ENCODE measurements at regions not wholly inside any gene's neighbourhood (a gene's known extent, or its start where the extent isn't known, plus 50 kb on each side); places are given as distances from the start of the nearest gene placed in this dataset.
"Not testable (repeated sequence)": the region's sequence is repeated elsewhere in the genome, so short reads cannot be mapped to it uniquely, and the experiment has no call there.

DNA sequence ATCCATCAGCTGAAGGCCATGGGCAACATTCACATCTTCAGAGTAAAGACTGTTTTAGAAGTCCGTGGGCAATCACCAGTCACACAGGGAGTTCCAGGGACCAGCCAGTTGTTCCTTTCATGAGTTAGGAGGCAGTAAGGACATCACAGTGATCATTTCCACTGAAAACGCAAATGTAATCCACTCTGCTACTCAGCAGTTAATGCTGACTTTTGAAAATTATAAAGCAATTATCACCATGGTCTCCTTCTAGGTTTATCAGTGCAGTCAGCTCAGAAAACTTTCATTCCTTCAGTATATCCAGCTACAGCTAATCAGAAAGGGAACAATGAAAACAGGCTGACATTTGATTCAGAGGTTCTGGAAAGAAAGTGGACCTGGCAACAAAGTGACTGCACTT, 50.6 kb upstream of the HNMT start:
- TF ChIP-seq CTCF, EP300, POLR2AphosphoS5 (IDR thresholded peaks at IDR 0.05): not testable (repeated sequence)
